ENCODE measurements at regions not wholly inside any gene's neighbourhood (a gene's known extent, or its start where the extent isn't known, plus 50 kb on each side); places are given as distances from the start of the nearest gene placed in this dataset.

DNA sequence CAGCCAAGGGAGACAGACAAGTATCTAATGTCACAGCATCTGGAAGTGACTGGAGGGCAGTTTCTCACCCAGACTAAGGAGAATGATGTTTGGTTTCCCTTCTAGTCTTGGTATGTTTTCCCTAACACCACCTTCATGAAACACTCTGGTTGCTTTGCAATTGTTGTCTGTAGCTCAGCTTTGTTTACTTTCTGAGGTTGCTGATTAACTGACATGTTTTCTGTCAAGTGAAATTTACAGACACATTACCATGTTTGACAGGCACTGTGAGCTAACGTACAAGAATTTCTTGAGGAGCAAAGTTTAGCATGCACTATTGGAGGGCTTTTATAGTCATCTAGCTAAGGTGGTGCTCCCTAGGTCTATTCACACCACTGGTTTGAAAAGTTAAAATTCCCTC lies 131.6 kb upstream of the NECTIN3 start:
- TF ChIP-seq EZH2 (IDR thresholded peaks at IDR 0.05; ENCODE audit: low read length, unreplicated experiment) = no peak
- TF ChIP-seq, protein P1, sequence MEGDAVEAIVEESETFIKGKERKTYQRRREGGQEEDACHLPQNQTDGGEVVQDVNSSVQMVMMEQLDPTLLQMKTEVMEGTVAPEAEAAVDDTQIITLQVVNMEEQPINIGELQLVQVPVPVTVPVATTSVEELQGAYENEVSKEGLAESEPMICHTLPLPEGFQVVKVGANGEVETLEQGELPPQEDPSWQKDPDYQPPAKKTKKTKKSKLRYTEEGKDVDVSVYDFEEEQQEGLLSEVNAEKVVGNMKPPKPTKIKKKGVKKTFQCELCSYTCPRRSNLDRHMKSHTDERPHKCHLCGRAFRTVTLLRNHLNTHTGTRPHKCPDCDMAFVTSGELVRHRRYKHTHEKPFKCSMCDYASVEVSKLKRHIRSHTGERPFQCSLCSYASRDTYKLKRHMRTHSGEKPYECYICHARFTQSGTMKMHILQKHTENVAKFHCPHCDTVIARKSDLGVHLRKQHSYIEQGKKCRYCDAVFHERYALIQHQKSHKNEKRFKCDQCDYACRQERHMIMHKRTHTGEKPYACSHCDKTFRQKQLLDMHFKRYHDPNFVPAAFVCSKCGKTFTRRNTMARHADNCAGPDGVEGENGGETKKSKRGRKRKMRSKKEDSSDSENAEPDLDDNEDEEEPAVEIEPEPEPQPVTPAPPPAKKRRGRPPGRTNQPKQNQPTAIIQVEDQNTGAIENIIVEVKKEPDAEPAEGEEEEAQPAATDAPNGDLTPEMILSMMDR (conservative IDR thresholded peaks at IDR 0.05; ENCODE audit: low read depth, low read length) = no peak
- TF ChIP-seq EZH2phosphoT487 (IDR thresholded peaks at IDR 0.05; ENCODE audit: borderline replicate concordance, low read length) = no peak

Measured in PC-3 (cell line).